ENCODE measurements at regions not wholly inside any gene's neighbourhood (a gene's known extent, or its start where the extent isn't known, plus 50 kb on each side); places are given as distances from the start of the nearest gene placed in this dataset.

DNA sequence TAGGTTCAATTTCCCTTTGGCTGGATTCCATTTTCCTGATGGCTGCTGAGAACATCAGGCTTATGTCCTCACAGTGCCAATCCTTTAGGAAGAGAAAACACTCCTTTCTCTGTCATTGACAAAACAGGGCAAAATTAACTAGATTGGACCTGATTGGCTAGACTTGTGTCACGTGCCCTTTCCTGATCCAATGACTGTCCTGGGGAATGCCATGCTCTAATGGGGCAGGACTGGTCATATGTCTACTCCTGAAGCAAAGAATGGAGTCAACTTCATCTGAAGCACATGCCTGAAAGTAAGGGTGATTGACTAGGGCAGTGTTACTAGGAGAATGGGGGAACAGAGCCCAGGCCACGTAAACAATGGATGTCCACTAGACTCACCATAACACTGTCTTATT, 220.4 kb downstream of the KDR start:
- Histone ChIP-seq H3K4me3 (no peak overlapping the region), H3K36me3 (no peaks in the 10 kb centered on the region; the same call in 1 of the 2 replicates), H3K27ac (no peak overlapping the region), H3K9ac (no peak overlapping the region), H4K20me1 (no peaks in the 10 kb centered on the region), H3K27me3 (no peaks in the 10 kb centered on the region), H3K4me2 (no peak overlapping the region), H3K4me1 (peaks cover 24% of the 10 kb centered on the region), H3K9me3 (peaks cover 23% of the 10 kb centered on the region)
- no peak for TF ChIP-seq Cebpa-rat (IDR thresholded peaks at IDR 0.05)

DNA sequence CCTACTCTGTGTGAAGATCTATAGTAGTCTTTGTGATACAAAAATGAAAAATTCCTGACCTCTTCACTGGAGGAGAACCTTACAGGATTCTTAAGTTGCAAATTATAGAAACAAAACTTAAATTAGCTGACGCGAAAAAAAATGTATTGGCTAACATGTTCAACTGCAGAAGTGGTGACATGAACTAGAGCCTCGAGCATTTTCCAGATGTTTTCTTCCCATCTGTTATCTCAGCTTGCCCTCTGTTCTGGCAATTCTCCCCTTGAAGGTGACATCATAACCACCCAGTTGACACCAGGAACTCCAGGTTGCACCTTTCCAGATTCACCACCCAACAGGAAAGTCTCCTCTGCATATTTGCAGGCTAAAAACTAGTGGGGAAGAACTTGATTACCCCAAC, 222.4 kb downstream of the KDR start:
- H3K36me3 ChIP-seq = no peaks in the 10 kb centered on the region; the same call in 1 of the 2 replicates
- no peaks in the 10 kb centered on the region for H4K20me1 ChIP-seq
- TF ChIP-seq Cebpa-rat (IDR thresholded peaks at IDR 0.05) = no peak
- H3K4me1 ChIP-seq = peaks cover 14% of the 10 kb centered on the region
- H3K27ac ChIP-seq = no peak overlapping the region
- H3K9ac ChIP-seq = no peak overlapping the region
- H3K4me3 ChIP-seq = no peak overlapping the region
- H3K9me3 ChIP-seq = peaks cover 23% of the 10 kb centered on the region
- H3K27me3 ChIP-seq = no peaks in the 10 kb centered on the region
- no peak overlapping the region for H3K4me2 ChIP-seq

DNA sequence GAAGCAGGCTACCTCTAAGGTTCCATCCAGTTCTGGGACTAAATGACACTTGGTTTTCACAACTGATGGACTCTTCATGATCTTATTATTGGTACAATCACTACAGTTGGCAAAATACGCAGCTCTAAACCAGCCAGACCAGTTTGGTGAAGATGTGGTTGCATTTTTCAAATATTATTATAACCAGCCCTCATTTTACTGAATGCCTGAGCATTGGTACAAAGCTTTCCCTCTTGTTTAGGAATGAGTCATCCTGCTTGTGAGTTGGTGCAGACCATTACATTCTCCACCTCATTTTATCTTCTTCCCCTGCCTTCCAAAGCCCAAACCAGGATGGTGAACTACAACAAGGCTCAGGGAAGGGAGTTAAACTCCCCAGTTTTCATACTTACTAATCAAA, 223.1 kb downstream of the KDR start:
- no peak for TF ChIP-seq Cebpa-rat (IDR thresholded peaks at IDR 0.05)
- Histone ChIP-seq H3K27ac (no peak overlapping the region), H3K4me2 (no peak overlapping the region), H3K36me3 (no peaks in the 10 kb centered on the region), H3K4me3 (no peak overlapping the region), H4K20me1 (no peaks in the 10 kb centered on the region), H3K4me1 (peaks cover 10% of the 10 kb centered on the region), H3K9ac (no peak overlapping the region), H3K27me3 (no peaks in the 10 kb centered on the region), H3K9me3 (peaks cover 16% of the 10 kb centered on the region; the same call in 1 of the 2 replicates)

- Histone ChIP-seq H4K20me1 (no peaks in the 10 kb centered on the region), H3K9me3 (peaks cover 8% of the 10 kb centered on the region; the same call in 1 of the 2 replicates), H3K27ac (no peak overlapping the region), H3K36me3 (no peaks in the 10 kb centered on the region), H3K4me3 (no peak overlapping the region), H3K27me3 (no peaks in the 10 kb centered on the region), H3K4me2 (no peak overlapping the region), H3K4me1 (peaks cover 10% of the 10 kb centered on the region), H3K9ac (no peak overlapping the region)
- TF ChIP-seq Cebpa-rat (IDR thresholded peaks at IDR 0.05) = no peak
These were observed 224.2 kb downstream of the KDR start for GRCh38 chr4:54901202-54901601.

- Histone ChIP-seq H3K27me3 (no peaks in the 10 kb centered on the region), H3K4me3 (no peak overlapping the region), H3K36me3 (no peaks in the 10 kb centered on the region), H3K27ac (no peak overlapping the region), H4K20me1 (no peaks in the 10 kb centered on the region), H3K4me1 (peaks cover 10% of the 10 kb centered on the region), H3K9me3 (peaks cover 6% of the 10 kb centered on the region; the same call in 1 of the 2 replicates), H3K4me2 (peak overlapping the region; percentile 50), H3K9ac (no peak overlapping the region)
- no peak for TF ChIP-seq Cebpa-rat (IDR thresholded peaks at IDR 0.05)
These were observed 226.6 kb downstream of the KDR start for GRCh38 chr4:54898656-54899340.

GRCh38 chr4:54898056-54898562, 227.3 kb downstream of the KDR start:
- Histone ChIP-seq H3K4me1 (peaks cover 10% of the 10 kb centered on the region), H3K9me3 (peaks cover 8% of the 10 kb centered on the region; the same call in 1 of the 2 replicates), H3K4me3 (no peak overlapping the region), H3K36me3 (no peaks in the 10 kb centered on the region), H3K27me3 (no peaks in the 10 kb centered on the region), H3K9ac (no peak overlapping the region), H3K27ac (no peak overlapping the region), H3K4me2 (no peak overlapping the region), H4K20me1 (no peaks in the 10 kb centered on the region)
- no peak for TF ChIP-seq Cebpa-rat (IDR thresholded peaks at IDR 0.05)

DNA sequence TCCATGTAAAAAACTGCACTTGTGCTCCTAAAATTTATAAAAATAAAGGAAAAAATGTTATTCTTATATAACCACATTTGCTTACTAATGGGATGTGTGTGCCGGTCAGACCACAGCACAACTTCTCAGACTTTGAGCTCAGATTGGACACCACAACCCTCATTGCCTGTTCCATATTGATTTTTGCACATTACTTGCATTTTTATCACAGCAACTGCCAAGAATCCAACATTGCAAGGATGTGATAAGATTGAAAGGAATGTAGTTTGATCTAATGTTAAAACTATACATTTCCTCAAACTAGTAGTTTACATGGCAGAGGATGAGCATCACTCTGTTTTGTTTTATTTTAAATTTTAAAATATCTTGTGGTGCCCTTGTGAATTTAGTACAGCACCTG, 227.8 kb downstream of the KDR start:
- Histone ChIP-seq H3K4me3 (no peak overlapping the region), H4K20me1 (no peaks in the 10 kb centered on the region), H3K36me3 (no peaks in the 10 kb centered on the region), H3K27me3 (no peaks in the 10 kb centered on the region), H3K27ac (no peak overlapping the region), H3K9me3 (peaks cover 8% of the 10 kb centered on the region; the same call in 1 of the 2 replicates), H3K9ac (no peak overlapping the region), H3K4me2 (no peak overlapping the region), H3K4me1 (peaks cover 10% of the 10 kb centered on the region)
- no peak for TF ChIP-seq Cebpa-rat (IDR thresholded peaks at IDR 0.05)

DNA sequence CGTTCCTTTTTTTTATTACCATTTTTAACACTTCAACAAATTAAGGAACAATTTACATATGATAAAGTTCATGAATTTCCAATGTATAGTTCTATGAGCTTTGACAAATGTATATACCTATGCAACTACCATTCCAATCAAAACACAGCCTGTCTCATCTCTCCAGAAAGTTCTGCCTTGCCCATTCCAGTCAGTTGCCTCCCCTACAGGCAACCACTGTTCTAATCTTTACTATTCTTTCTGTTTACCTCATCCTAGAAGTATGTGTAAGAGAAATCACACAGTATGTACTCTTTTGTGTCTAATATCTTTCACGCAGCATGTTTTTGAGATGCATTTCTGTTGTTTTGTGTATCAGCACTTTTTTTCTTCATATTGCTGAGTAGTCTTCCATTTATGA, 224.9 kb downstream of the KIT start:
- Histone ChIP-seq H3K27ac (no peak overlapping the region), H3K27me3 (no peaks in the 10 kb centered on the region), H3K9ac (no peak overlapping the region), H3K4me1 (no peaks in the 10 kb centered on the region), H3K36me3 (no peaks in the 10 kb centered on the region), H3K9me3 (no peaks in the 10 kb centered on the region), H4K20me1 (no peaks in the 10 kb centered on the region), H3K4me3 (no peak overlapping the region), H3K4me2 (no peak overlapping the region)
- TF ChIP-seq Cebpa-rat (IDR thresholded peaks at IDR 0.05) = no peak

- no peak overlapping the region for H3K4me2 ChIP-seq
- H4K20me1 ChIP-seq = no peaks in the 10 kb centered on the region
- no peak overlapping the region for H3K27ac ChIP-seq
- no peak for TF ChIP-seq Cebpa-rat (IDR thresholded peaks at IDR 0.05)
- no peaks in the 10 kb centered on the region for H3K36me3 ChIP-seq
- H3K4me1 ChIP-seq = no peaks in the 10 kb centered on the region
- H3K4me3 ChIP-seq = no peak overlapping the region
- no peaks in the 10 kb centered on the region for H3K9me3 ChIP-seq
- H3K27me3 ChIP-seq = no peaks in the 10 kb centered on the region
- no peak overlapping the region for H3K9ac ChIP-seq
These were observed 221.8 kb downstream of the KIT start for GRCh38 chr4:54879576-54879975.

GRCh38 chr4:54877006-54877405, 219.2 kb downstream of the KIT start:
- Histone ChIP-seq H3K9me3 (no peaks in the 10 kb centered on the region), H3K4me3 (no peak overlapping the region), H3K4me1 (no peaks in the 10 kb centered on the region), H3K27me3 (no peaks in the 10 kb centered on the region), H4K20me1 (no peaks in the 10 kb centered on the region), H3K27ac (no peak overlapping the region), H3K4me2 (no peak overlapping the region), H3K36me3 (no peaks in the 10 kb centered on the region), H3K9ac (no peak overlapping the region)
- TF ChIP-seq Cebpa-rat (IDR thresholded peaks at IDR 0.05) = no peak
